GM21529 (cell line): ENCODE measurements at regions not wholly inside any gene's neighbourhood (a gene's known extent, or its start where the extent isn't known, plus 50 kb on each side); places are given as distances from the start of the nearest gene placed in this dataset.
A peak's percentile ranks its signal among the peaks of the same experiment; 100 is the strongest.
"Not testable (repeated sequence)": the region's sequence is repeated elsewhere in the genome, so short reads cannot be mapped to it uniquely, and the experiment has no call there.

Source experiments
- ATAC-seq: cut with Tn5 transposase; IDR thresholded peaks from one replicate; pipeline ENCODE4 v1.9.1; 2021; ENCODE audit not compliant: unreplicated experiment

GRCh38 chr20:48364055-48364454 is 463.7 kb downstream of the PREX1 start:
- ATAC-seq = no peak

GRCh38 chr20:48360342-48360975 is 467.3 kb downstream of the PREX1 start:
- ATAC-seq = peak; percentile 54

- peak; percentile 76 for ATAC-seq
Observed at GRCh38 chr20:48359692-48360341, 468.0 kb downstream of the PREX1 start.

GRCh38 chr20:48359055-48359390 is 468.8 kb downstream of the PREX1 start:
- ATAC-seq = not testable (repeated sequence)

GRCh38 chr20:48358176-48359054 is 469.4 kb downstream of the PREX1 start:
- ATAC-seq = no peak

- ATAC-seq = no peak
Observed at GRCh38 chr20:48357714-48358113, 470.1 kb downstream of the PREX1 start.

GRCh38 chr20:48354903-48355302 is 472.9 kb downstream of the PREX1 start:
- no peak for ATAC-seq

GRCh38 chr20:48354320-48354876 is 473.4 kb downstream of the PREX1 start:
- no peak for ATAC-seq

- ATAC-seq = no peak
Observed at GRCh38 chr20:48352628-48353027, 475.2 kb downstream of the PREX1 start.

- no peak for ATAC-seq
Observed at GRCh38 chr20:48352042-48352441, 475.8 kb downstream of the PREX1 start.

GRCh38 chr20:48350313-48350988 is 477.3 kb downstream of the PREX1 start:
- ATAC-seq = no peak

- ATAC-seq = no peak
Observed at GRCh38 chr20:48349656-48350055, 478.1 kb downstream of the PREX1 start.

GRCh38 chr20:48348022-48348421 is 479.8 kb downstream of the PREX1 start:
- ATAC-seq = no peak

GRCh38 chr20:48342822-48343513 is 484.8 kb downstream of the PREX1 start:
- ATAC-seq = no peak

- ATAC-seq = no peak
Observed at GRCh38 chr20:48340883-48341281, 486.9 kb downstream of the PREX1 start.

- ATAC-seq = peak; percentile 59
Observed at GRCh38 chr20:48339986-48340882, 487.6 kb downstream of the PREX1 start.

GRCh38 chr20:48339190-48339985 is 488.4 kb downstream of the PREX1 start:
- ATAC-seq = peak; percentile 51

GRCh38 chr20:48338717-48339116 is 489.1 kb downstream of the PREX1 start:
- ATAC-seq = no peak

GRCh38 chr20:48336597-48336996 is 491.2 kb downstream of the PREX1 start:
- ATAC-seq = no peak
